ENCODE measurements at regions not wholly inside any gene's neighbourhood (a gene's known extent, or its start where the extent isn't known, plus 50 kb on each side); places are given as distances from the start of the nearest gene placed in this dataset.

DNA sequence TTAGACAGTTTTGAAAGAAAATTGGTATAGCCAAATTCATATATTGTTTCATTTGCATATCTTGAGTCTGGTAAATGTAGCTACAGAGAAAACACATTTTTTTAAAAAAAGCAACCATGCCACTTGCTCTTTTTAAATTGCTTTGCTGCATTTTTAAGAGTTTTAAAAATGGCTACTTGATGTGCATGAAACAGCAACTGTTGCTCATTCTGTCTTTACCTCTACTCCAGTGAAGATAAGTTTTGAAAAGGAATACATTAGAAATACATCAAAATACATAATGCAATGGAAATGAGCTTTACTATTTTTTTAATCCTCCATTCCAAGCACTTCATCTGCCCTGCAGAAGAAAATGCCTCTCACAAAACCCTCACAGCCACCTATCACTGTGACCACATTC lies 95.5 kb downstream of the IFI44 start:
- TF ChIP-seq CTCF (IDR thresholded peaks at IDR 0.05; ENCODE audit: poor library complexity) (no peak), EZH2 (IDR thresholded peaks at IDR 0.05; ENCODE audit: borderline replicate concordance) (no peak), EZH2phosphoT487 (IDR thresholded peaks at IDR 0.05; ENCODE audit: low read depth, severe bottlenecking, unreplicated experiment) (no peak)

Data from hepatocyte (in vitro differentiated cells).